ENCODE measurements at regions not wholly inside any gene's neighbourhood (a gene's known extent, or its start where the extent isn't known, plus 50 kb on each side); places are given as distances from the start of the nearest gene placed in this dataset.

GRCh38 chr14:29264865-29265264, 498.3 kb downstream of the FOXG1 start:
- TF ChIP-seq CTCF (IDR thresholded peaks at IDR 0.05) (no peak), POLR2A (IDR thresholded peaks at IDR 0.05) (no peak)
